ENCODE measurements at regions not wholly inside any gene's neighbourhood (a gene's known extent, or its start where the extent isn't known, plus 50 kb on each side); places are given as distances from the start of the nearest gene placed in this dataset.

DNA sequence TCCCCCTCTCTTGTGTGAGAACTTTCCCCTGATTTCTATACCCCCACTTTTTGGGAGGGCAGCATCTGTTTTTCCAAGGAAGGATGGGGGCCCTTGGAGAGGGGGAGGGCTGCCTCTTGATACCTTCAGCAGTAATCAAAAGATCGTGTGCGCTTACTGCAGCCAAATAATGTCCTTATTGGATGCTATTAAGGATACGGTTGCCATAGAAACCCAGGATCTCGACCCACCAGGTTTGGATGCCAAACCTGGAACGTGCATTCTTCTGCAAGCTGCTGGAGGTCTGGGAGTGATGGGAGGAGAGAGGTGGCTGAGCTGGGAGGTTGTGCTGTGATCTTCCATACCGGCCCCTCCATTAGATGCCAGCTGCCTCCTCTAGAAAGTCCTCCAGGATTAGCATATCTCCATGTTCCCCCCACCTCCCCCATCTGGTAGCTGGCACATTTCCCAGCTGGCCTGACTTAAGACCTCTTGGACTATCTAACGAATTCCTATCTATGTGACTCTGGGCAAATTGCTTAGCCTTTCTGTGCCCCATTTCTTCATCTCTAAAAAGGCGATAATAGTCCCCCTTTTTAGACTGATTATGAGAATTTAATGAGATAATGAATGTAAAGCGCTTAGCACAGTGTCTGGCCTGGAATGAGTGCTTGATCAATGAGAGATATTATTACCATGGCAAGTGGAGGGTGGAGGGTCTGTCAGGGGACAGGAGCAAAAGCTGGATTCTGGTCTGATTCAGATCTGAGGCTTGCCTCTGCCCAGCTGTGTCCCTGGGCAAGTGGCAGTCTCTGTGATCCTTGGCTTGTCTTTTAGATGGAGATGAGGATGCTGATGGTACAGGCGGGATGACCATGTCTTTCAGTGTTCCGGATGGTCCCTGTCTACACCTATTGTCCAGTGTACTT, 78.5 kb upstream of the PCBD1 start:
- CTCF ChIA-PET, result no interaction called here
- Mint-ChIP-seq H3K27me3 (peaks cover 15% of the 10 kb centered on the region), H3K9me3 (peaks cover 3% of the 10 kb centered on the region), H3K27ac (no peak overlapping the region), H3K4me1 (no peaks in the 10 kb centered on the region), H3K4me3 (no peak overlapping the region), H3K36me3 (ENCODE audit: low read depth) (no peaks in the 10 kb centered on the region)
- TF ChIP-seq, protein P1, sequence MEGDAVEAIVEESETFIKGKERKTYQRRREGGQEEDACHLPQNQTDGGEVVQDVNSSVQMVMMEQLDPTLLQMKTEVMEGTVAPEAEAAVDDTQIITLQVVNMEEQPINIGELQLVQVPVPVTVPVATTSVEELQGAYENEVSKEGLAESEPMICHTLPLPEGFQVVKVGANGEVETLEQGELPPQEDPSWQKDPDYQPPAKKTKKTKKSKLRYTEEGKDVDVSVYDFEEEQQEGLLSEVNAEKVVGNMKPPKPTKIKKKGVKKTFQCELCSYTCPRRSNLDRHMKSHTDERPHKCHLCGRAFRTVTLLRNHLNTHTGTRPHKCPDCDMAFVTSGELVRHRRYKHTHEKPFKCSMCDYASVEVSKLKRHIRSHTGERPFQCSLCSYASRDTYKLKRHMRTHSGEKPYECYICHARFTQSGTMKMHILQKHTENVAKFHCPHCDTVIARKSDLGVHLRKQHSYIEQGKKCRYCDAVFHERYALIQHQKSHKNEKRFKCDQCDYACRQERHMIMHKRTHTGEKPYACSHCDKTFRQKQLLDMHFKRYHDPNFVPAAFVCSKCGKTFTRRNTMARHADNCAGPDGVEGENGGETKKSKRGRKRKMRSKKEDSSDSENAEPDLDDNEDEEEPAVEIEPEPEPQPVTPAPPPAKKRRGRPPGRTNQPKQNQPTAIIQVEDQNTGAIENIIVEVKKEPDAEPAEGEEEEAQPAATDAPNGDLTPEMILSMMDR (IDR thresholded peaks at IDR 0.05), result no peak
- intact Hi-C loops (cut with micrococcal nuclease), result no loop called here
- ATAC-seq (ENCODE audit: low read depth) (no peak), DNase-seq (no peak)
- POLR2A ChIA-PET, result no interaction called here

DNA sequence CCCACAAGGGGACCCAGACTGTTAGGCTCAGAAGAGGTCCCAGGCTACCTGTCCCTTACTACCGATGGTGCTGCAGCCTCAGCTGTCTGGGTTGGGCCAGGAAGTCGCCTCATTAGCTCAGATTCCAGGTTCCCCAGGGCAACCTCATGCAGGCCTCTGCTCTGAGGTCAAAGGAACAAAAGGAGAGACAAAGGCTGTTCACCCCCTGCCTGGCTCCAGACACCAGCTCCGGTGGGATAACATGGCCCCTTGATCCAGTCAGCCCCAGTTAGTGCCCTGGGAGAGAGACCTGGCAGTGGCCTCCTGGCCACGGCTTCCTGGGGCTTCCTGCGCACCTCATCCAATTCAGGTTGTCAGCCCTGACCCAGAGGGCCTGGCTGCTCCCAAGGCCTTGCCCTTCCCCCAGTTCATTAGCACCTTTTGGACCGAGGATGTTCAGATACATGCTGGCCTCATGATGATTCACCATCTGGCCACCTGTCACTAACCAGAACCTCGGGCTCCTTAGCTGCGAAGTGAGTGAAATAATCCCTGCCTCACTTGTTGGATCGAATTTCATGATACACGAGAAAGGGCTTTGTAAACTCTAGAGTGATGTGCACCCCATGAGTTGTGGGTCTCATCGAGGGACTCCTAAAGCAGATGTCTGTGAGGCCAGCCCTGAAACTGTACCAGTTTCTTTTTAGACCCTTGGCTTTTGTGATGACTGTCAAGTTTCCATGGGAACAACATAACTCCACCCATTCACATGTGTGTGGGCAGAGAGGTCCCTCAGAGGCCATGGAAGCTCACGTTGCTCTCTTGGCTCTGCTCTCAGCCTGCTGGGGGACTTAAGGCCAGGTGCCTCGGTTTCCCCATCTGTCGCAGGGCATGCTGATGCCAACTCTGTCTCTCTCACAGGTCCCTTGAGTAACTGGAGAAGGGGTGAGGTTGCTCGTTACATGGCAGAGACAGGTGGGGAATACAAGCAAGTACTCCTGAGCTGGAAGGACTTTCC, 79.5 kb upstream of the PCBD1 start:
- Mint-ChIP-seq H3K36me3 (ENCODE audit: low read depth) (no peaks in the 10 kb centered on the region), H3K27me3 (peaks cover 14% of the 10 kb centered on the region), H3K4me1 (no peaks in the 10 kb centered on the region), H3K9me3 (peaks cover 6% of the 10 kb centered on the region), H3K27ac (no peak overlapping the region), H3K4me3 (no peak overlapping the region)
- ATAC-seq (ENCODE audit: low read depth) (no peak), DNase-seq (no peak)
- ChIA-PET CTCF (no interaction called here), POLR2A (no interaction called here)
- TF ChIP-seq, protein P1 (IDR thresholded peaks at IDR 0.05), result no peak
- intact Hi-C loops (cut with micrococcal nuclease), result no loop called here

DNA sequence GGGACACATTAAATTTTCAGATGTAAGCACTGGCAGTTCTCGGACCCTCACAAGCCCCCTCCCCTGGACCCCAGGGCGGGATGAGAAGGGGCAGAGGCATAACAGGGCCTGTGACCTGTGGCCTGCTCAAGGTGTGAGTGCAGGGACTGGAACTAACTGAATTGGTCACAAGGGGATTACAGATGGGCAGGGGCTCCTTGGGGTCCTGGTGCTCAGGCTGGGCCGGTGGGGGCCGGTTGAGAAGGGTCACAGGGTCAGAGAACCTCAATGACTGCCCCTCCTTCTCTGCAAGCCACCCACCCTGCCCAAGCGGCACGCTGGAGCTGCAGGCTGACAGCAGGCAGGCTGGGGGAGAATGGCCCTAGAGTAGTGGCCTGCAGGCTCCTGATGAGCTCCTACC, 80.8 kb upstream of the PCBD1 start:
- Mint-ChIP-seq H3K36me3 (ENCODE audit: low read depth) (no peaks in the 10 kb centered on the region), H3K27me3 (peaks cover 13% of the 10 kb centered on the region), H3K27ac (no peak overlapping the region), H3K4me3 (no peak overlapping the region), H3K4me1 (no peaks in the 10 kb centered on the region), H3K9me3 (peaks cover 9% of the 10 kb centered on the region)
- DNase-seq, result no peak
- TF ChIP-seq, protein P1 (IDR thresholded peaks at IDR 0.05), result no peak
- ChIA-PET POLR2A (no interaction called here), CTCF (no interaction called here)
- ATAC-seq (ENCODE audit: low read depth), result no peak
- intact Hi-C loops (cut with micrococcal nuclease), result no loop called here

DNA sequence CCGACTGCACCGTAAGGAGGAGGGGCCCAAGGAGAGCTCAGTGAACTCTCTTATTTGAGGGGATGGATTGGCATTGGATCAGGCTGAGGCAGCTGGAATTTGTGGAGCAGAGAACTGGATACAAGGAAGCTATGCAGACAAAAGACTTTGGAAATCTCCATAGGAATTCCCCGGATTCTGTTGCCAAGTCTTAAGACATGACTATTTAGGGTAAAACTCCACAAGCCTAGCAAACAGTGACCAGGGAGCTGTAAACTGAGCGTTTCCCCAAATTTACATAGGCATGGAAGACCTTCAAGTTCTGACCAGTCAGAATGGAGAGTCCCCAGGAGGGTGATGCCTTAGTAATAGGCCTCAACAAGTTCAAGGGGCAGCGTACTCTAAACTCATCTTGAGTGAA, 82.5 kb upstream of the PCBD1 start:
- TF ChIP-seq, protein P1 (IDR thresholded peaks at IDR 0.05), result no peak
- ATAC-seq (ENCODE audit: low read depth) (no peak), DNase-seq (no peak)
- H3K4me1 Mint-ChIP-seq, result no peaks in the 10 kb centered on the region
- H3K27me3 Mint-ChIP-seq, result peaks cover 10% of the 10 kb centered on the region
- no peaks in the 10 kb centered on the region for H3K36me3 Mint-ChIP-seq (ENCODE audit: low read depth)
- no peak overlapping the region for H3K4me3 Mint-ChIP-seq
- ChIA-PET CTCF (no interaction called here), POLR2A (no interaction called here)
- H3K9me3 Mint-ChIP-seq, result peaks cover 9% of the 10 kb centered on the region
- intact Hi-C loops (cut with micrococcal nuclease), result no loop called here
- no peak overlapping the region for H3K27ac Mint-ChIP-seq

DNA sequence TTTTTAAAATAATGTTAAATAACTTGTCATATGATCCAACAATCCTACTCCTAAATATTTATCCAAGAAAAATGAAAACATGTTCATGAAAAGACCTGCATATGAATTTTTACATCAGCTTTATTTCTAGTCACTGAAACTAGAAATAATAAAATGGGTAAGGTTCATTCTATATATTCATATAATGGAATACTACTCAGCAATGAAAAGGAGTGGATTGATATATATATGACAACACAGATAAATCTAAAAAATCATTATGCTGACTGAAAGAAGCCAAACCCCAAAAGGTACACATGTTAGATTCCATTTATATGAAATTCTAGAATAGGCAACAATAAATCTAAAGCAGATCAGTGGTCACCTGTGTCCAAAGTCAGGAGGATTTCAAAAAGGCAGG, 84.9 kb upstream of the PCBD1 start:
- ATAC-seq (ENCODE audit: low read depth) (no peak), DNase-seq (no peak)
- Mint-ChIP-seq H3K9me3 (peaks cover 12% of the 10 kb centered on the region), H3K36me3 (ENCODE audit: low read depth) (no peaks in the 10 kb centered on the region), H3K27me3 (peaks cover 15% of the 10 kb centered on the region), H3K4me3 (no peak overlapping the region), H3K27ac (no peak overlapping the region), H3K4me1 (no peaks in the 10 kb centered on the region)
- POLR2A ChIA-PET, result no interaction called here
- TF ChIP-seq, protein P1 (IDR thresholded peaks at IDR 0.05), result no peak
- CTCF ChIA-PET, result no interaction called here
- intact Hi-C loops (cut with micrococcal nuclease), result no loop called here
